Neuronal stem cell (in vitro differentiated cells): ENCODE measurements at regions not wholly inside any gene's neighbourhood (a gene's known extent, or its start where the extent isn't known, plus 50 kb on each side); places are given as distances from the start of the nearest gene placed in this dataset.
"Not testable (repeated sequence)": the region's sequence is repeated elsewhere in the genome, so short reads cannot be mapped to it uniquely, and the experiment has no call there.

Source experiments
- DNase-seq: peaks from one replicate; pipeline ENCODE4 v3.0.0-alpha.2; 2013; ENCODE audit warnings: low spot score
- H2AFZ ChIP-seq: one replicate; pipeline ENCODE4 v1.6.1; 2013; ENCODE audit warnings: mild to moderate bottlenecking, low read length, inconsistent platforms
- H2AK5ac ChIP-seq: 2 replicates; pipeline ENCODE4 v1.6.1; 2013; ENCODE audit warnings: low read depth, mild to moderate bottlenecking, inconsistent platforms, low read length, moderate library complexity, mixed read lengths
- H2BK120ac ChIP-seq: 2 replicates; pipeline ENCODE4 v1.6.1; 2013; ENCODE audit warnings: low read depth, mild to moderate bottlenecking, inconsistent platforms, low read length, moderate library complexity, mixed read lengths
- H2BK12ac ChIP-seq: one replicate; pipeline ENCODE4 v1.6.1; 2013; ENCODE audit warnings: low read length, inconsistent platforms
- H2BK15ac ChIP-seq: 2 replicates; pipeline ENCODE4 v1.6.1; 2013; ENCODE audit warnings: mild to moderate bottlenecking, low read length, inconsistent platforms, mixed read lengths
- H2BK5ac ChIP-seq: one replicate; pipeline ENCODE4 v1.6.1; 2013; ENCODE audit warnings: inconsistent platforms, mild to moderate bottlenecking, low read length, moderate library complexity
- H3K14ac ChIP-seq: one replicate; pipeline ENCODE4 v1.6.1; 2013; ENCODE audit warnings: low read length, inconsistent platforms
- H3K18ac ChIP-seq: 2 replicates; pipeline ENCODE4 v1.6.1; 2013; ENCODE audit warnings: low read length, inconsistent platforms
- H3K23ac ChIP-seq: 2 replicates; pipeline ENCODE4 v1.6.1; 2013; ENCODE audit warnings: low read depth, mild to moderate bottlenecking, mixed read lengths, low read length, inconsistent platforms; ENCODE audit not compliant: poor library complexity
- H3K27ac ChIP-seq: replicated peaks from 3 replicates; pipeline ENCODE4 v1.5.1; 2013; ENCODE audit warnings: low read length, inconsistent platforms
- H3K27me3 ChIP-seq, 3 experiments: 2 replicates each; pipeline ENCODE4 v1.6.1; 2013; ENCODE audit warnings: low read length in 3 of 3, mild to moderate bottlenecking in 2 of 3, inconsistent platforms in 1 of 3, low read depth in 1 of 3, mixed read lengths in 1 of 3, moderate library complexity in 1 of 3; ENCODE audit not compliant: control insufficient read depth in 3 of 3, insufficient read depth in 3 of 3
- H3K36me3 ChIP-seq, 2 donors: replicated peaks in 1 of 2; 2 replicates each; pipeline ENCODE4 v1.6.1; 2013; ENCODE audit warnings: low read length in 2 of 2; ENCODE audit not compliant: control insufficient read depth in 2 of 2, insufficient read depth in 2 of 2
- H3K4ac ChIP-seq: 2 replicates; pipeline ENCODE4 v1.6.1; 2013; ENCODE audit warnings: inconsistent platforms, mild to moderate bottlenecking, low read length, moderate library complexity
- H3K4me1 ChIP-seq, 2 donors: 1 replicate in 1 of 2; 2 replicates in 1 of 2; pipeline ENCODE4 v1.6.1; 2013; ENCODE audit warnings: low read length in 2 of 2, low read depth in 1 of 2; ENCODE audit not compliant: control insufficient read depth in 2 of 2, insufficient read depth in 1 of 2
- H3K4me2 ChIP-seq: one replicate; pipeline ENCODE4 v1.6.1; 2013; ENCODE audit warnings: mild to moderate bottlenecking, low read length, inconsistent platforms; ENCODE audit not compliant: insufficient read depth, poor library complexity, severe bottlenecking
- H3K4me3 ChIP-seq, 2 donors: 2 replicates each; pipeline ENCODE4 v1.5.1; 2013; ENCODE audit warnings: low read length in 2 of 2, mild to moderate bottlenecking in 2 of 2, inconsistent platforms in 1 of 2, moderate library complexity in 1 of 2
- H3K79me1 ChIP-seq: one replicate; pipeline ENCODE4 v1.6.1; 2013; ENCODE audit warnings: low read depth, mild to moderate bottlenecking, inconsistent platforms, low read length, moderate library complexity
- H3K9ac ChIP-seq: one replicate; pipeline ENCODE4 v1.6.1; 2013; ENCODE audit warnings: mild to moderate bottlenecking, low read depth, low read length, inconsistent platforms; ENCODE audit not compliant: poor library complexity
- H3K9me3 ChIP-seq, 2 donors: replicated peaks in 1 of 2; 2 replicates each; pipeline versions ENCODE3 to v1.6.1; 2013; ENCODE audit warnings: low read length in 2 of 2, mild to moderate bottlenecking in 2 of 2, inconsistent platforms in 1 of 2, low read depth in 1 of 2, mixed read lengths in 1 of 2, moderate library complexity in 1 of 2; ENCODE audit not compliant: control insufficient read depth in 2 of 2, insufficient read depth in 1 of 2
- H4K8ac ChIP-seq: one replicate; pipeline ENCODE4 v1.6.1; 2013; ENCODE audit warnings: low read depth, mild to moderate bottlenecking, inconsistent platforms, low read length, moderate library complexity
- H4K91ac ChIP-seq: one replicate; pipeline ENCODE4 v1.6.1; 2013; ENCODE audit warnings: low read length, low read depth, mild to moderate bottlenecking, inconsistent platforms; ENCODE audit not compliant: poor library complexity
- WGBS, 2 donors: extraction: QIAGEN DNeasy Blood & Tissue Kit; methylation state at CpG; one replicate each; pipeline ENCODE4 v1.1.7; 2013; ENCODE audit warnings: missing lambda C conversion rate in 2 of 2, mixed read lengths in 1 of 2; ENCODE audit not compliant: insufficient read length in 2 of 2, insufficient replicate concordance in 1 of 2; ENCODE audit errors: extremely low coverage in 2 of 2; 5-methylcytosine and 5-hydroxymethylcytosine counted together

DNA sequence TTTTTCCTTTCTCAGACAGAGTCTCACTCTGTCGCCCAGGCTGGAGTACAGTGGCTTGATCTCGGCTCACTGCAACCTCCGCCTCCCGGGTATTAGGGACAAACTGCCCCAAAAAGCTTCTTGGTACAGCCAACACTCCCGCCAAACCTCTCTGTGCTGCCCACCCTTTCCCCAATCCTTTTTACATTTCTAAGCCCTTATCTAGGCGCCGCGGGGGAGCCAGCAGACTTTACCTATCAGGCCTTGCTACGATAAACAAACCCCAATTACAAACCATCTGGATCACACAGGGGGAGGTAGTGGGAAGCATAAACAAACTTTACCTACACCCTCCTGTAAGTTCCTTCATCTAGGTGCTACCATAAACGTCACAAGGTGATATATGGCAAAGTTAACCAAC is 69.8 kb upstream of the DUSP21 start:
- H3K79me1 ChIP-seq, H4K8ac ChIP-seq, H3K4me2 ChIP-seq, H3K27ac ChIP-seq, H2BK12ac ChIP-seq, H3K27me3 ChIP-seq, H3K4me3 ChIP-seq, H3K36me3 ChIP-seq, H2AK5ac ChIP-seq, H2BK5ac ChIP-seq, H3K9ac ChIP-seq, H2BK120ac ChIP-seq, H2AFZ ChIP-seq, H4K91ac ChIP-seq, H3K18ac ChIP-seq, H3K23ac ChIP-seq, H3K9me3 ChIP-seq, H3K4ac ChIP-seq, H3K4me1 ChIP-seq, H3K14ac ChIP-seq, H2BK15ac ChIP-seq, DNase-seq: not testable (repeated sequence)
- no CpG with 5 or more reads among the region's 10 CpGs for WGBS, 2 donors

DNA sequence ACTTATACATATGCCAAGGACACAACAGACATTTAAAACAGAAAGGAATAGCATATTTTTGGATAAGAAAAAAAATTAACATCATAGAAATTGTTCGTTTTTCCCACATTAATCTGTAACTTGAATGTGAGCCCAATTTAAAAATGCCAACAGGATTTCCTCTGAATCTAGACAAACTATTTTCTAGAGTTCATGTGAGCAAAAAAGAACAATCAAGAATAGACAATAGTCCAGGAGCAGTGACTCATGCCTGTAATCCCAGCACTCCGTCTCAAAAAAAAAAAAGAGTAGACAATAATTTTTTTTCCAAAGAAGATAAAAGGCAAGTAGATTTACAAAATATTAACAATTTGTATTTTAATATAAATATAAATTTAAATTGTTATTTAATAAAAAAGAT is 73.7 kb upstream of the DUSP21 start:
- H2BK5ac ChIP-seq = no peak overlapping the region
- no peak overlapping the region for H2BK12ac ChIP-seq
- H3K9ac ChIP-seq = no peak overlapping the region
- H3K18ac ChIP-seq = no peak overlapping the region
- H3K4me3 ChIP-seq = no peak overlapping the region
- DNase-seq = no peak
- no peaks in the 10 kb centered on the region for H3K79me1 ChIP-seq
- no peak overlapping the region for H3K4ac ChIP-seq
- H3K23ac ChIP-seq = no peak overlapping the region
- H3K27ac ChIP-seq = no peak overlapping the region
- H2AK5ac ChIP-seq = no peak overlapping the region
- H2BK15ac ChIP-seq = no peak overlapping the region
- H2BK120ac ChIP-seq = no peak overlapping the region
- no CpG with 5 or more reads among the region's 2 CpGs for WGBS, 2 donors
- H3K9me3 ChIP-seq = no peaks in the 10 kb centered on the region
- no peak overlapping the region for H3K4me2 ChIP-seq
- H4K8ac ChIP-seq = no peak overlapping the region
- no peak overlapping the region for H2AFZ ChIP-seq
- no peak overlapping the region for H4K91ac ChIP-seq
- H3K4me1 ChIP-seq = no peaks in the 10 kb centered on the region
- no peaks in the 10 kb centered on the region for H3K36me3 ChIP-seq
- H3K27me3 ChIP-seq = no peaks in the 10 kb centered on the region
- H3K14ac ChIP-seq = no peak overlapping the region

DNA sequence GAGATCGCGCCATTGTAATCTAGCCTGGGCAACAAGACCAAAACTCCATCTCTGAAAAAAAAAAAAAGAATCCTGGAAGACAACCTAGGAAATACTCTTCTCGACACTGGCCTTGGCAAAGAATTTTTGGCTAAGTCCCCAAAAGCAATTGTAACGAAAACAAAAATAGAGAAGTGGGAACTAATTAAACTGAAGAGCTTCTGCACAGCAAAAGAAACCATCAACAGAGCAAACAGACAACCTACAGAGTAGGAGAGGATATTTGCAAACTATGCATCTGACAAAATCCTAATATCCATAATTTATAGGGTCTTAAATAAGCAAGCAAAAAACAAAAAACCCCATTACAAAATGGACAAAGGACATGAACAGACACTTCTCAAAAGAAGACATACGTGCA is 76.5 kb upstream of the DUSP21 start:
- H3K4me2 ChIP-seq = no peak overlapping the region
- DNase-seq = no peak
- H2BK15ac ChIP-seq = no peak overlapping the region
- no peak overlapping the region for H2AK5ac ChIP-seq
- no CpG with 5 or more reads among the region's 5 CpGs for WGBS, 2 donors
- no peak overlapping the region for H3K23ac ChIP-seq
- no peaks in the 10 kb centered on the region for H3K36me3 ChIP-seq
- H3K4me3 ChIP-seq = no peak overlapping the region
- no peak overlapping the region for H2BK5ac ChIP-seq
- H3K27me3 ChIP-seq = no peaks in the 10 kb centered on the region
- H3K14ac ChIP-seq = no peak overlapping the region
- no peak overlapping the region for H2AFZ ChIP-seq
- H4K91ac ChIP-seq = no peak overlapping the region
- H3K9me3 ChIP-seq = no peaks in the 10 kb centered on the region
- H4K8ac ChIP-seq = no peak overlapping the region
- no peak overlapping the region for H3K18ac ChIP-seq
- no peak overlapping the region for H3K4ac ChIP-seq
- H3K4me1 ChIP-seq = no peaks in the 10 kb centered on the region
- no peak overlapping the region for H2BK12ac ChIP-seq
- H3K27ac ChIP-seq = no peak overlapping the region
- H3K79me1 ChIP-seq = no peaks in the 10 kb centered on the region
- no peak overlapping the region for H3K9ac ChIP-seq
- H2BK120ac ChIP-seq = no peak overlapping the region

DNA sequence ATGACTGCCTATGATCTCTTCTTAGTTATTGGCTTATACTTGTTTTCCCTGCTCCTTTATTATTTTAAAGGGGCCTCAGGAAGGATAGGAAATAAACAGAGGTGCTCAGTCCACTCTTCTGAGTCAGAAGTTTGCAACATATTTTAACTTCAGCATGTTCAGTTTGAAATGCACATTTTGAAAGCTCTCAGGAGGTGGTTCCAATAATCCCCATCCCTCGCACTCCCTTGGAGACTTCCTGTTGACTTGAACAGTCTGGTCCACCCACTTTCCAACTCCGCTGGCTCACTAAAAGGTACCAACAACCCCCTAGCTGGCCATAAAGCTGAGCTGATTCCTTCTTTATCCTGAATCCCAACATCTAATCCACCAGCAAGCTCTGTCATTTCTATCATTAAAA is 78.3 kb upstream of the DUSP21 start:
- Histone ChIP-seq H2BK5ac (no peak overlapping the region), H3K27me3 (no peaks in the 10 kb centered on the region), H3K18ac (no peak overlapping the region), H2AK5ac (no peak overlapping the region), H3K9ac (no peak overlapping the region), H3K4me2 (no peak overlapping the region), H3K23ac (no peak overlapping the region), H4K91ac (no peak overlapping the region), H3K79me1 (no peaks in the 10 kb centered on the region), H3K4ac (no peak overlapping the region), H2BK15ac (no peak overlapping the region), H3K9me3 (no peaks in the 10 kb centered on the region), H2AFZ (no peak overlapping the region), H2BK12ac (no peak overlapping the region), H4K8ac (no peak overlapping the region), H3K27ac (no peak overlapping the region), H3K36me3 (no peaks in the 10 kb centered on the region), H3K4me3 (no peak overlapping the region), H2BK120ac (no peak overlapping the region), H3K4me1 (no peaks in the 10 kb centered on the region), H3K14ac (no peak overlapping the region)
- no peak for DNase-seq
- no CpG with 5 or more reads among the region's 2 CpGs for WGBS, 2 donors
